ENCODE measurements at regions not wholly inside any gene's neighbourhood (a gene's known extent, or its start where the extent isn't known, plus 50 kb on each side); places are given as distances from the start of the nearest gene placed in this dataset.

DNA sequence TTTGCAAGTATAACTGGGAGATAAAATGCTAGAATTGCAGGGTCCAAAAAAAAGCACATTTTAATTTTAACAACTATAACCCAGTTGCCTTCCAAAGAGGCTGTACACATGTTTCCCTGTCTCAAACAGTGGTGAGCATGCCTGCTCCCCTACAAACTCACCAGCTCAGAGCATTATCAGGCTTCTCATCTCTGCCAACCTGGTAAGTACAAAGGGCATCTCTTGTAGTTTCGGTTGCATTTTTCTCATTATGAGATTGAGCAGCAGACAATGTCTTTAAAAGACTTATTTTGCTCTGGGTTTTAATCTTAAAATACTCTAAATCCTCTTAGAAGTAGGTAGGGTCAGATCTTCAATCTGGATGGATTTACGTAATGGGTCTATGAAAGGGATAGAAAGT is 107.1 kb upstream of the MSX2 start:
- H3K27me3 ChIP-seq: no peaks in the 10 kb centered on the region
- H3K36me3 ChIP-seq: no peaks in the 10 kb centered on the region
- DNase-seq (ENCODE audit: low spot score): no peak
- no peaks in the 10 kb centered on the region for H3K9me3 ChIP-seq
- TF ChIP-seq, protein P1, sequence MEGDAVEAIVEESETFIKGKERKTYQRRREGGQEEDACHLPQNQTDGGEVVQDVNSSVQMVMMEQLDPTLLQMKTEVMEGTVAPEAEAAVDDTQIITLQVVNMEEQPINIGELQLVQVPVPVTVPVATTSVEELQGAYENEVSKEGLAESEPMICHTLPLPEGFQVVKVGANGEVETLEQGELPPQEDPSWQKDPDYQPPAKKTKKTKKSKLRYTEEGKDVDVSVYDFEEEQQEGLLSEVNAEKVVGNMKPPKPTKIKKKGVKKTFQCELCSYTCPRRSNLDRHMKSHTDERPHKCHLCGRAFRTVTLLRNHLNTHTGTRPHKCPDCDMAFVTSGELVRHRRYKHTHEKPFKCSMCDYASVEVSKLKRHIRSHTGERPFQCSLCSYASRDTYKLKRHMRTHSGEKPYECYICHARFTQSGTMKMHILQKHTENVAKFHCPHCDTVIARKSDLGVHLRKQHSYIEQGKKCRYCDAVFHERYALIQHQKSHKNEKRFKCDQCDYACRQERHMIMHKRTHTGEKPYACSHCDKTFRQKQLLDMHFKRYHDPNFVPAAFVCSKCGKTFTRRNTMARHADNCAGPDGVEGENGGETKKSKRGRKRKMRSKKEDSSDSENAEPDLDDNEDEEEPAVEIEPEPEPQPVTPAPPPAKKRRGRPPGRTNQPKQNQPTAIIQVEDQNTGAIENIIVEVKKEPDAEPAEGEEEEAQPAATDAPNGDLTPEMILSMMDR (IDR thresholded peaks at IDR 0.05): no peak
- no peak overlapping the region for H3K4me3 ChIP-seq
- no peaks in the 10 kb centered on the region for H3K4me1 ChIP-seq
- H3K27ac ChIP-seq: no peak overlapping the region

DNA sequence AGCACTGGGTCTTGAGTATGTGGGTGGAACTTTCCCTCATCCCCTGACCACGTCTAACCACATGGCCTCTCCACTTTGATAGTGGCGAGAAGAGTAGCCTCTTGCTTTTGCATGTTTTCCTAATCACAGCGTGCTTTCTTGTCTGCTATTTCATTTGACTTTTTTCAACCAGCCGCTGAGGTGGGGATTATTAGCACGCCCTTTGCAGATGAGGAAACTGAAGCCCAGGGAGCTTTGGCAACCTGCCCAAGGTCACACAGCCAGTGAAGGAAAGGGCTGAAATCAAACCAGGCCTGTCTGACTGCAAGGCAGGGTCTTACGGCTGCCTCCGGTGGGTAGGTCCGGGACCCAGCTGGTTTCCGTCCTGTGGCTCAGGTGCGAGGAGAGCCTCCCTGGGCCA is 106.5 kb upstream of the MSX2 start:
- no peaks in the 10 kb centered on the region for H3K4me1 ChIP-seq
- H3K4me3 ChIP-seq: no peak overlapping the region
- no peaks in the 10 kb centered on the region for H3K27me3 ChIP-seq
- DNase-seq (ENCODE audit: low spot score): no peak
- H3K36me3 ChIP-seq: no peaks in the 10 kb centered on the region
- TF ChIP-seq, protein P1 (IDR thresholded peaks at IDR 0.05): no peak
- no peaks in the 10 kb centered on the region for H3K9me3 ChIP-seq
- H3K27ac ChIP-seq: no peak overlapping the region

GRCh38 chr5:174618589-174618988 is 105.8 kb upstream of the MSX2 start:
- DNase-seq (ENCODE audit: low spot score): no peak
- TF ChIP-seq, protein P1 (IDR thresholded peaks at IDR 0.05): no peak
- no peaks in the 10 kb centered on the region for H3K9me3 ChIP-seq
- no peak overlapping the region for H3K4me3 ChIP-seq
- H3K27me3 ChIP-seq: no peaks in the 10 kb centered on the region
- no peaks in the 10 kb centered on the region for H3K4me1 ChIP-seq
- H3K36me3 ChIP-seq: no peaks in the 10 kb centered on the region
- H3K27ac ChIP-seq: no peak overlapping the region

DNA sequence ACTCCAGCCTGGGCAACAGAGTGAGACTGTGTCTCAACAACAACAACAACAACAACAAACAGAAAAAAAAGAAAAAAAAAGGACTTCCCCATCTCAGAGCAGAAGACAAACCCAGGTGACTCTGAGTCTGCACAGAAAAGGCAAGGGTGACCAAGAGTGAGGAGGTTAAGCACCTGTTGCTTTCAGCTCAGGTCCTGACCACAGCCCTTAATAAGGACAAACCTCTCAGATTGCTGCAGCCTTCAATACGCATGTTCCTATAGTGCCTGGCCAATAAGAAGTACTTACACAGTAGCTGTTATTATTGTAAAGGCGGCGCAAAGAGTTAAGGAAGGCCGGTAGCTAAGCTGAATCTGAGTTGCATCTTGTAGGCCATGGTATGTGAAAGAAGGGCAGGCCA is 102.3 kb upstream of the MSX2 start:
- no peak for DNase-seq (ENCODE audit: low spot score)
- no peak overlapping the region for H3K27ac ChIP-seq
- no peak overlapping the region for H3K4me3 ChIP-seq
- no peaks in the 10 kb centered on the region for H3K4me1 ChIP-seq
- no peaks in the 10 kb centered on the region for H3K9me3 ChIP-seq
- no peaks in the 10 kb centered on the region for H3K27me3 ChIP-seq
- no peaks in the 10 kb centered on the region for H3K36me3 ChIP-seq
- TF ChIP-seq, protein P1 (IDR thresholded peaks at IDR 0.05): no peak

- TF ChIP-seq, protein P1 (IDR thresholded peaks at IDR 0.05): no peak
- Histone ChIP-seq H3K27me3 (no peaks in the 10 kb centered on the region), H3K4me1 (no peaks in the 10 kb centered on the region), H3K27ac (no peak overlapping the region), H3K4me3 (no peak overlapping the region), H3K9me3 (no peaks in the 10 kb centered on the region), H3K36me3 (no peaks in the 10 kb centered on the region)
- DNase-seq (ENCODE audit: low spot score): no peak
Observed at GRCh38 chr5:174623018-174623417, 101.4 kb upstream of the MSX2 start.

GRCh38 chr5:174623433-174624019 is 100.9 kb upstream of the MSX2 start:
- Histone ChIP-seq H3K9me3 (no peaks in the 10 kb centered on the region), H3K4me3 (no peak overlapping the region), H3K36me3 (no peaks in the 10 kb centered on the region), H3K27me3 (no peaks in the 10 kb centered on the region), H3K27ac (no peak overlapping the region), H3K4me1 (no peaks in the 10 kb centered on the region)
- no peak for DNase-seq (ENCODE audit: low spot score)
- TF ChIP-seq, protein P1 (IDR thresholded peaks at IDR 0.05): no peak
